NCI-H1930 (cell line): ENCODE measurements at regions not wholly inside any gene's neighbourhood (a gene's known extent, or its start where the extent isn't known, plus 50 kb on each side); places are given as distances from the start of the nearest gene placed in this dataset.
"Not testable (repeated sequence)": the region's sequence is repeated elsewhere in the genome, so short reads cannot be mapped to it uniquely, and the experiment has no call there.

Experiments
- DNase-seq, 2 experiments: peaks; one replicate each; lab custom pipeline; 2025; lab: John Stamatoyannopoulos, UW

GRCh38 chr7:32648408-32649156 lies 153.3 kb downstream of the AVL9 start:
- DNase-seq = no peak

GRCh38 chr7:32645255-32645654 lies 150.0 kb downstream of the AVL9 start:
- DNase-seq = not testable (repeated sequence)

GRCh38 chr7:32643194-32643593 lies 147.9 kb downstream of the AVL9 start:
- DNase-seq = no peak

GRCh38 chr7:32639122-32639521 lies 143.8 kb downstream of the AVL9 start:
- DNase-seq = no peak

GRCh38 chr7:32638479-32639121 lies 143.3 kb downstream of the AVL9 start:
- not testable (repeated sequence) for DNase-seq
